K562 (cell line): ENCODE measurements at regions not wholly inside any gene's neighbourhood (a gene's known extent, or its start where the extent isn't known, plus 50 kb on each side); places are given as distances from the start of the nearest gene placed in this dataset.

Experiments
- BHLHE40 ChIP-seq: IDR thresholded peaks from 2 replicates; pipeline ENCODE4 v1.6.1; 2011; ENCODE audit warnings: low read length, improper control_type of control experiment
- C11orf30 ChIP-seq: fragments of 450-650 bp; IDR thresholded peaks from 2 replicates; pipeline ENCODE4 v1.6.1; 2016; ENCODE audit warnings: low read depth, mild to moderate bottlenecking
- CBFA2T3 ChIP-seq: fragments of 450-650 bp; IDR thresholded peaks from 2 replicates; pipeline ENCODE4 v1.6.1; 2017
- CGGBP1 ChIP-seq: fragments of 250-450 bp; sonication (Bioruptor Pico); IDR thresholded peaks from 2 replicates; pipeline ENCODE4 v1.9.0; 2021; ENCODE audit warnings: mild to moderate bottlenecking
- DDX20 ChIP-seq: fragments of 450-650 bp; IDR thresholded peaks from 2 replicates; pipeline ENCODE4 v1.6.1; 2016; ENCODE audit warnings: missing genetic modification characterization, low read depth, mild to moderate bottlenecking, missing compliant biosample characterization, moderate library complexity
- ELF4 ChIP-seq: fragments of 450-650 bp; formaldehyde crosslinking; IDR thresholded peaks from 2 replicates; pipeline ENCODE4 v1.4.0; 2022; ENCODE audit warnings: missing genetic modification characterization
- ELK1 ChIP-seq: sonication (generic); formaldehyde crosslinking; IDR thresholded peaks from 2 replicates; pipeline ENCODE4 v1.8.1; 2022; ENCODE audit warnings: missing genetic modification reagents
- HSF4 ChIP-seq: fragments of 250-450 bp; sonication (Bioruptor Pico); IDR thresholded peaks from 2 replicates; pipeline ENCODE4 v2.1.2; 2022; ENCODE audit warnings: mild to moderate bottlenecking, moderate library complexity, borderline replicate concordance
- KAT8 ChIP-seq: fragments of 450-650 bp; IDR thresholded peaks from 2 replicates; pipeline ENCODE4 v1.6.1; 2016; ENCODE audit warnings: low read depth, mild to moderate bottlenecking
- MEIS2 ChIP-seq: fragments of 450-650 bp; IDR thresholded peaks from 2 replicates; pipeline ENCODE4 v1.6.1; 2014; ENCODE audit warnings: mild to moderate bottlenecking; ENCODE audit not compliant: partially characterized antibody
- NFYB ChIP-seq: IDR thresholded peaks from 2 replicates; pipeline ENCODE4 v1.6.1; 2011; ENCODE audit warnings: mild to moderate bottlenecking, moderate library complexity; ENCODE audit not compliant: insufficient read length; ENCODE audit errors: extremely low read depth
- SREBF2 ChIP-seq: sonication (generic); formaldehyde crosslinking; IDR thresholded peaks from 2 replicates; pipeline ENCODE4 v1.4.0; 2020; ENCODE audit warnings: mild to moderate bottlenecking, missing genetic modification reagents
- TAF15 ChIP-seq: fragments of 200-400 bp; formaldehyde crosslinking; IDR thresholded peaks from 2 replicates; pipeline ENCODE4 v1.6.1; 2017; ENCODE audit warnings: mild to moderate bottlenecking, low read depth, low read length, moderate library complexity
- TCFL5 ChIP-seq: fragments of 250-450 bp; sonication (Bioruptor Pico); conservative IDR thresholded peaks from 2 replicates; pipeline ENCODE4 v1.6.1; 2021; ENCODE audit warnings: mild to moderate bottlenecking, moderate library complexity, matching md5 sums
- TEAD1 ChIP-seq, 2 experiments: fragments of 450-650 bp in 1 of 2; sonication (generic) in 1 of 2; formaldehyde crosslinking; IDR thresholded peaks; 2 replicates each; pipeline versions ENCODE4 v1.4.0 to v1.8.0; 2020 to 2022; ENCODE audit warnings: mild to moderate bottlenecking in 2 of 2, missing genetic modification reagents in 1 of 2
- WHSC1 ChIP-seq: IDR thresholded peaks from one replicate; pipeline ENCODE4 v1.6.1; 2012; ENCODE audit warnings: low read length, control low read depth, inconsistent platforms
- ZC3H8 ChIP-seq: fragments of 450-650 bp; IDR thresholded peaks from 2 replicates; pipeline ENCODE4 v1.6.1; 2017
- ZFP1 ChIP-seq: fragments of 450-650 bp; formaldehyde crosslinking; IDR thresholded peaks from 2 replicates; pipeline ENCODE4 v1.4.0; 2020; ENCODE audit warnings: mild to moderate bottlenecking, mixed read lengths
- ZKSCAN8 ChIP-seq: fragments of 200-800 bp; sonication (Bioruptor generic); IDR thresholded peaks from 2 replicates; pipeline ENCODE4 v1.6.1; 2016; ENCODE audit warnings: missing genetic modification characterization, missing compliant biosample characterization
- ZNF253 ChIP-seq: fragments of 250-450 bp; sonication (Bioruptor Pico); conservative IDR thresholded peaks from 2 replicates; pipeline ENCODE4 v1.6.1; 2021; ENCODE audit warnings: mild to moderate bottlenecking
- ZNF324 ChIP-seq: fragments of 250-450 bp; sonication (Bioruptor Pico); IDR thresholded peaks from 2 replicates; pipeline ENCODE4 v1.4.0; 2020; ENCODE audit warnings: mild to moderate bottlenecking
- ZNF699 ChIP-seq: fragments of 250-450 bp; sonication (Bioruptor Pico); IDR thresholded peaks from 2 replicates; pipeline ENCODE4 v1.8.0; 2021; ENCODE audit warnings: mild to moderate bottlenecking, moderate library complexity; ENCODE audit not compliant: insufficient replicate concordance
- ZNF778 ChIP-seq: fragments of 450-650 bp; formaldehyde crosslinking; IDR thresholded peaks from 2 replicates; pipeline ENCODE4 v1.4.0; 2020; ENCODE audit warnings: mild to moderate bottlenecking, moderate library complexity
- TF ChIP-seq, protein P1 (sequence below), 2 experiments: fragments of 250-450 bp in 1 of 2; fragments of 450-650 bp in 1 of 2; sonication (Bioruptor Pico) in 1 of 2; IDR thresholded peaks; 2 replicates each; pipeline versions ENCODE4 v1.6.1 to v1.8.0; 2016 to 2021; ENCODE audit warnings: mild to moderate bottlenecking in 2 of 2, moderate library complexity in 2 of 2, missing compliant biosample characterization in 1 of 2, missing genetic modification characterization in 1 of 2
- TF ChIP-seq, protein P2 (sequence below): sonication (generic); formaldehyde crosslinking; IDR thresholded peaks from 2 replicates; pipeline ENCODE4 v1.5.0; 2020; ENCODE audit warnings: missing genetic modification reagents
- TF ChIP-seq, protein P3 (sequence below): fragments of 450-650 bp; IDR thresholded peaks from 2 replicates; pipeline ENCODE4 v1.6.1; 2017; ENCODE audit warnings: antibody characterized with exemption

DNA sequence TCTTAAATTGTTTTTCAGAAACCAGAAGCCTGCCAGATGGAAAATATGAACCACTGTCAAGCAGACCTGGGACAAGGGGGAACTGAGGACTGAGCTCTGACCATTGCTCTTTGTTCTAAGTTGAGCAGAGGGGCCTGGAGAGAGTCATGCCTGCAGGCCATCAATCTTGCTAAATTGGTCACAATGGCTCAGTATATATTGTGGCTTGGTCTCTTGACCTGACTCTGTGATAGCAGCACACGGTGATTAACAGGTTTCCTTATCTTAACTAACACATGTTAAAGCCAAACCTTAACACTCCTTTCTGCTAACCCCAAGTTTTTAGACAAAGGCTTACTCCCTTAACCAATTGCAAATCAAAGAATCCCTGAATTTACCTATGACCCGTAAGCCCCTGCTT is 1281.2 kb upstream of the NUDT12 start (continued):
- TF ChIP-seq WHSC1 (no peak), TCFL5 (CRISPR knock-in tag) (no peak), CBFA2T3 (peak; percentile 76), ZC3H8 (no peak), ZFP1 (no peak), C11orf30 (no peak), SREBF2 (no peak), ZNF699 (CRISPR knock-in tag) (no peak), ZNF324 (no peak), CGGBP1 (no peak), TAF15 (no peak), BHLHE40 (no peak), HSF4 (CRISPR knock-in tag) (no peak), KAT8 (no peak), ZKSCAN8 (CRISPR knock-in tag) (no peak), DDX20 (tag) (no peak), TEAD1 (CRISPR knock-in tag; IDR thresholded peaks at IDR 0.05) (no peak), ZNF253 (no peak), NFYB (no peak), ZNF778 (CRISPR knock-in tag) (no peak), ELF4 (CRISPR knock-in tag) (no peak), MEIS2 (peak; percentile 84), ELK1 (CRISPR knock-in tag) (no peak)
- TF ChIP-seq, protein P1, sequence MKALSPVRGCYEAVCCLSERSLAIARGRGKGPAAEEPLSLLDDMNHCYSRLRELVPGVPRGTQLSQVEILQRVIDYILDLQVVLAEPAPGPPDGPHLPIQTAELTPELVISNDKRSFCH (CRISPR knock-in tag; IDR thresholded peaks at IDR 0.05): no peak
- TF ChIP-seq, protein P1 (tag; IDR thresholded peaks at IDR 0.05): no peak
- TF ChIP-seq, protein P2, sequence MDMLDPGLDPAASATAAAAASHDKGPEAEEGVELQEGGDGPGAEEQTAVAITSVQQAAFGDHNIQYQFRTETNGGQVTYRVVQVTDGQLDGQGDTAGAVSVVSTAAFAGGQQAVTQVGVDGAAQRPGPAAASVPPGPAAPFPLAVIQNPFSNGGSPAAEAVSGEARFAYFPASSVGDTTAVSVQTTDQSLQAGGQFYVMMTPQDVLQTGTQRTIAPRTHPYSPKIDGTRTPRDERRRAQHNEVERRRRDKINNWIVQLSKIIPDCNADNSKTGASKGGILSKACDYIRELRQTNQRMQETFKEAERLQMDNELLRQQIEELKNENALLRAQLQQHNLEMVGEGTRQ (CRISPR knock-in tag): no peak
- TF ChIP-seq, protein P3, sequence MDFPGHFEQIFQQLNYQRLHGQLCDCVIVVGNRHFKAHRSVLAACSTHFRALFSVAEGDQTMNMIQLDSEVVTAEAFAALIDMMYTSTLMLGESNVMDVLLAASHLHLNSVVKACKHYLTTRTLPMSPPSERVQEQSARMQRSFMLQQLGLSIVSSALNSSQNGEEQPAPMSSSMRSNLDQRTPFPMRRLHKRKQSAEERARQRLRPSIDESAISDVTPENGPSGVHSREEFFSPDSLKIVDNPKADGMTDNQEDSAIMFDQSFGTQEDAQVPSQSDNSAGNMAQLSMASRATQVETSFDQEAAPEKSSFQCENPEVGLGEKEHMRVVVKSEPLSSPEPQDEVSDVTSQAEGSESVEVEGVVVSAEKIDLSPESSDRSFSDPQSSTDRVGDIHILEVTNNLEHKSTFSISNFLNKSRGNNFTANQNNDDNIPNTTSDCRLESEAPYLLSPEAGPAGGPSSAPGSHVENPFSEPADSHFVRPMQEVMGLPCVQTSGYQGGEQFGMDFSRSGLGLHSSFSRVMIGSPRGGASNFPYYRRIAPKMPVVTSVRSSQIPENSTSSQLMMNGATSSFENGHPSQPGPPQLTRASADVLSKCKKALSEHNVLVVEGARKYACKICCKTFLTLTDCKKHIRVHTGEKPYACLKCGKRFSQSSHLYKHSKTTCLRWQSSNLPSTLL: no peak
